Stimulated activated memory B cell treated with anti-CD40 and anti-IgM and Interleukin-4, amounts not matched to agents 10 μg/mL and 1 μg/mL and 100 μg/mL, for 72 hours (primary cell): ENCODE measurements at regions not wholly inside any gene's neighbourhood (a gene's known extent, or its start where the extent isn't known, plus 50 kb on each side); places are given as distances from the start of the nearest gene placed in this dataset.

Experiments
- ATAC-seq: fragments of 150-1000 bp; cut with Tn5 transposase; 2 replicates; pipeline ENCODE4 v1.10.0; 2021
- H3K27ac Mint-ChIP-seq: one replicate; pipeline ENCODE4 v1.8.0; 2022; ENCODE audit warnings: mild to moderate bottlenecking, mixed read lengths
- H3K27me3 Mint-ChIP-seq: one replicate; pipeline ENCODE4 v1.8.0; 2022; ENCODE audit warnings: mixed read lengths
- H3K36me3 Mint-ChIP-seq: one replicate; pipeline ENCODE4 v1.8.0; 2022; ENCODE audit warnings: mixed read lengths
- H3K4me1 Mint-ChIP-seq: one replicate; pipeline ENCODE4 v1.8.0; 2022; ENCODE audit warnings: mixed read lengths
- H3K4me3 Mint-ChIP-seq: one replicate; pipeline ENCODE4 v1.8.0; 2022; ENCODE audit warnings: mild to moderate bottlenecking, moderate library complexity, mixed read lengths
- H3K9me3 Mint-ChIP-seq: one replicate; pipeline ENCODE4 v1.8.0; 2022; ENCODE audit warnings: mixed read lengths

DNA sequence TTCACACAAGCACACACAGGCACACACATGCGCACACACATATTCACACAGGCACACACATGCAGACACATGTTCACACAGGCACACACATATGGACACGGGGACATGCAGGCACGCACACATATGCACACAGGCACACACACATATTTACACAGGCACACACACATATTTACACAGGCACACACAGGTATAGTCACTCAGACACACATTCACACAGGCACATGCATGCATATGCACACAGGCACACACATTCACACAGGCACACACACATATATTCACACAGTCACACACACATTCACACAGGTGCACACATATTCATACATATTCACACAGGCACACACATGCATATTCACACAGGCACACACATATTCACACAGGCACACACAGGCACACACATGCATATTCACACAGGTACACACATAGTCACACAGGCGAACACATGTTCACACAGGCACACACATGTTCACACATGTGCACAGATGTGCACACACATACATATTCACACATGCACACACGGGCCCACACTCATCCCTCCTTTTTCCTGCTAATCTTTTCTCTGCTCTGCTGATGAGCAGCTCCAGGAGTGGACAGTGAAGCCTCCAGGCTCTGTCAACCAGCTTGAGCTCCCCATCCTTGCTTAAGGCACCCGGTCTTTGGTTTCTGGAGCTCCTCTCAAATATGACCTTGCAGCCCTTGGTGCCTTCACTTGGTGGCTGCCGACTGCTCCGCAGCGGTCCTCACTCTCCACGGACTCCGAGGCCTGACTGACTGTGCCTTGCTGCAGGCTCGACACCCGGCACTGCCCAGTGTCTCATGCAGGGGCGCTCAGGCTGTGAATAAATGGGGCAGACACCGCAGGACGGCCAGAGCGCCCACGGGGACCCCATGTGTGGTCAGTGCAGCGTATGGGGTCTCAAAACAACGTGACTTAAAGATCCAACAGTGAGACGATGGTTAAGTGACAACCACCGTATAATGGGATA lies 581.2 kb upstream of the MGMT start:
- peaks cover 12% of the 10 kb centered on the region for H3K9me3 Mint-ChIP-seq
- no peak overlapping the region for H3K4me3 Mint-ChIP-seq
- H3K4me1 Mint-ChIP-seq = no peaks in the 10 kb centered on the region
- no peak overlapping the region for H3K27ac Mint-ChIP-seq
- no peaks in the 10 kb centered on the region for H3K27me3 Mint-ChIP-seq
- no peak for ATAC-seq
- no peaks in the 10 kb centered on the region for H3K36me3 Mint-ChIP-seq

DNA sequence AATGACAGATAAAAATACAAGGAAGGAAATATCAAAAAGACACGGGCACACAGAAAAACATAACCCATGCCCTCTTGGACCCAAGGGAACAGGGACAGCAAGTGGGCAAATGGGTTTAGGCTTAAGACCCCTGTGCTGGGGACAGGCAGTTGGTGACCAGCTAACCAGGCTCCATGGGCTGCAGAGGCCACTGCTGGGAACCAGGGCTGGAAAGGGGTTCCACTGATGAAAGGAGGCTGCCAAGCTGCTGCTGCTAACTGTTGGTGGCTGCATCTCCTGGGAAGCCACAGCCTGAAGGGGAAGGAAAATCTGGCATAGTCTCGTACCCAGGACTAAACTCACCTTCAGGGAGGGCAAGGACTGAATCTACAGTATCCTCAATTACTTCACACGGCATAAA lies 579.2 kb upstream of the MGMT start:
- Mint-ChIP-seq H3K27me3 (no peaks in the 10 kb centered on the region), H3K36me3 (no peaks in the 10 kb centered on the region), H3K4me1 (no peaks in the 10 kb centered on the region)

DNA sequence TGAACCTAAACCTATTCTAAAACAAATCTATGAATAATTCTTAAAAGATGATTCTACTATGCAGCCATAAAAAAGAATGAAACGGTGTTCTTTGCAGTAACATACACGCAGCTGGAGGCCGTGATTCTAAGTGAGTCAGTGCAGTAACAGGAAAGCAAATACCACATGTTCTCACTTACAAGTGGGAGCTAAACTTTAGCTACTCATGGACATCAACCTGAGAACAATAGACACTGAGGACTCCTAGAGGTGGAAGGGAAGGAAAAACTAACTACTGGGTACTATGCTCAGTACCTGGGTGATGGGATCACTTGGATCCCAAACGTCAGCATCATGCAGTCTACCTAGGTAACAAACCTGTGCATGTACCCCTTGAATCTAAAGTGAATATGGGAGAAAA lies 575.0 kb upstream of the MGMT start:
- Mint-ChIP-seq H3K36me3 (no peaks in the 10 kb centered on the region), H3K4me1 (no peaks in the 10 kb centered on the region)
- no peak for ATAC-seq

More for the DNA sequence above, 579.2 kb upstream of the MGMT start:
- no peak overlapping the region for H3K4me3 Mint-ChIP-seq
- H3K9me3 Mint-ChIP-seq = peaks cover 10% of the 10 kb centered on the region
- no peak for ATAC-seq
- H3K27ac Mint-ChIP-seq = no peak overlapping the region

DNA sequence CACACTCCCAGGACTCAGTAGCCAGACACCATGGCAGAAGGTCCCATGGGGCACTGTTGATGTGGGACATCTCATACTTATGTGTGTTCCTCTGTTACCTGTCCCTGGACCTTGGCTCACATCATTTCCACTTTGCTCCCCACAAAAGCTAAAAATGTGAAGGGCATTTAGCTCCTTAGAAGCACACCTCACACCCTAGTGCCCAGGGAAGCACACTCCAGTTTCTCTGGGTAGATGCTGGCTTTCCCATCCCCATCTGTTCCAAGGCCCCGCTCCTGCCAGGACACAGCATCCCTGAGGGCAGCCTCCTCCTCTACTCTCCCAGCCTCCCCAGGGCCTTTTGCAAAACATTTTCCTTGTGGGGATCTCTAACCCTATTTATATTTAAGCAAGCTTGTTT lies 572.4 kb upstream of the MGMT start:
- Mint-ChIP-seq H3K36me3 (no peaks in the 10 kb centered on the region), H3K9me3 (peaks cover 2% of the 10 kb centered on the region), H3K4me3 (no peak overlapping the region), H3K27me3 (no peaks in the 10 kb centered on the region), H3K4me1 (no peaks in the 10 kb centered on the region), H3K27ac (no peak overlapping the region)
- ATAC-seq = no peak

More for the DNA sequence above, 575.0 kb upstream of the MGMT start:
- Mint-ChIP-seq H3K27me3 (no peaks in the 10 kb centered on the region), H3K27ac (no peak overlapping the region), H3K9me3 (peaks cover 11% of the 10 kb centered on the region), H3K4me3 (no peak overlapping the region)

DNA sequence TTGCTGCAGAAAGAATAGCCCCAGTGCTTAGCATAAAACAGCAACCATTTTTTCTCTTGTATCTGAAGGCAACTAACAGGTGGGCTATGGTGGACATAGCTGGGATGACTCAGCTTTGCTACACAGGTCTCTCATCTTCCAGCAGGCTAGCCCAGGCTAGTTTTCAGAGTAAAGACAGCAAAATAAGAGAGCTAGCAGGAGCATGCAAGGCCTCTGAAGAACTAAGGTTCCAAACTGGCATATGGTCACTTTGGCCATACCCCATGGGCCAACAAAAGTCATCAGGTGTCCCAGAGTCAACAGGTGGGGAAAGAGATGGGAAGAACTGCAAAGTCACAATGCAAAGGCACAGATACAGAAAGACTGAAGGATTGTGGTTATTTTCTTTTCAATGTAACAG lies 571.6 kb upstream of the MGMT start:
- Mint-ChIP-seq H3K27ac (no peak overlapping the region), H3K4me1 (no peaks in the 10 kb centered on the region), H3K4me3 (no peak overlapping the region), H3K9me3 (peaks cover 2% of the 10 kb centered on the region), H3K36me3 (no peaks in the 10 kb centered on the region), H3K27me3 (no peaks in the 10 kb centered on the region)
- ATAC-seq = no peak

DNA sequence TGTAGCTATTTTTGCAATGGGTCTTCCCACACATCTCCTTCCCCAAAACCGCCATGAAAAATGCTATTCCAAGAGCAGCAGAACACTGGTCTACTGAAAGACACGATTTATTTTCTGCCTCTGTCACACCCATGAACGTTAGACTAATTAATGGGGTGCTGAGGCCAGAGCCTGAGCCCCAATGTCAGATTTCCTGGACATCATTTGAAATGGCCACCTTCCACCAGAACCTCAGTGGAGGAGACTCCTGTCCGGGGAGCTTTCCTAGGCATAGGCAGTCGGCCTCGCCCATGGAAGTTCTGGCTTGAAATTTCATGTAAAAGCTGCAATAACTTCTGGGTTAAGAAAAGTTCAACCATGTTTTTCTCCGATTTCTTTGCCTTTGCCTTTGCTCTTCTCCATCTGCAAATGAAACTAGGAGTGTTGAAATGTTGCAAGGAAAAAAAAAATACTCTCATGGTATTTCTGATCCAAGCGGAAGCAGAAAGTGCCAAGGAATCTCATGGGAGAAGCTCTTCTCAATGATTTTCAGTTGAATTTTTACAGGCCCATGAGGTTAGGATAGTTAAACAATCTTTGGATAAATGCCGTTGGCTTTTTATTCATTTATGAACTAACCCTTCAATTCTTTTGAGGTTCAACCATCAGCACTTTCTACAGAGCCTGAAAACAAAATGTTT lies 570.8 kb upstream of the MGMT start:
- Mint-ChIP-seq H3K27ac (no peak overlapping the region), H3K27me3 (no peaks in the 10 kb centered on the region), H3K36me3 (no peaks in the 10 kb centered on the region), H3K9me3 (peaks cover 2% of the 10 kb centered on the region), H3K4me1 (no peaks in the 10 kb centered on the region), H3K4me3 (no peak overlapping the region)
- no peak for ATAC-seq

DNA sequence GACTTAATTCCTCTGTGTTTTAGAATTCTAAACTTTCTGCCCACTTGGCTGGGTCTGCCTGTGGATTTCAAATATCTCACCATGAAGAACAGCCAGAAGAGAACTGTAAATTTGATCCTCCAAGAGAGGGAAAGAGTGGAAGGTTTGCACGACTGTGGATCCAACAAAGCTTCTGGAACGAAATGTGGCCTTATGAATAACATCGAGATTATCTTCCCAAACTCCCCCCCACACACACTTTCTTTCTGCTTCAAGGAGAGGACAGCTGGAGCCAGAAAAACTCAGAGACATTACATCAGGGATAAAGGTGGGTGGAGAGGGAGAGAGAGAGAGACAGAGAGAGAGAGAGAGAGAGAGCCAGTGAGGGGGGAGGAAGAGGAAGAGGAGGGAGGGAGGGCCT lies 570.1 kb upstream of the MGMT start:
- no peaks in the 10 kb centered on the region for H3K36me3 Mint-ChIP-seq
- H3K27ac Mint-ChIP-seq = no peak overlapping the region
- H3K4me1 Mint-ChIP-seq = no peaks in the 10 kb centered on the region
- no peak overlapping the region for H3K4me3 Mint-ChIP-seq
- ATAC-seq = no peak
- H3K9me3 Mint-ChIP-seq = peaks cover 2% of the 10 kb centered on the region
- no peaks in the 10 kb centered on the region for H3K27me3 Mint-ChIP-seq

DNA sequence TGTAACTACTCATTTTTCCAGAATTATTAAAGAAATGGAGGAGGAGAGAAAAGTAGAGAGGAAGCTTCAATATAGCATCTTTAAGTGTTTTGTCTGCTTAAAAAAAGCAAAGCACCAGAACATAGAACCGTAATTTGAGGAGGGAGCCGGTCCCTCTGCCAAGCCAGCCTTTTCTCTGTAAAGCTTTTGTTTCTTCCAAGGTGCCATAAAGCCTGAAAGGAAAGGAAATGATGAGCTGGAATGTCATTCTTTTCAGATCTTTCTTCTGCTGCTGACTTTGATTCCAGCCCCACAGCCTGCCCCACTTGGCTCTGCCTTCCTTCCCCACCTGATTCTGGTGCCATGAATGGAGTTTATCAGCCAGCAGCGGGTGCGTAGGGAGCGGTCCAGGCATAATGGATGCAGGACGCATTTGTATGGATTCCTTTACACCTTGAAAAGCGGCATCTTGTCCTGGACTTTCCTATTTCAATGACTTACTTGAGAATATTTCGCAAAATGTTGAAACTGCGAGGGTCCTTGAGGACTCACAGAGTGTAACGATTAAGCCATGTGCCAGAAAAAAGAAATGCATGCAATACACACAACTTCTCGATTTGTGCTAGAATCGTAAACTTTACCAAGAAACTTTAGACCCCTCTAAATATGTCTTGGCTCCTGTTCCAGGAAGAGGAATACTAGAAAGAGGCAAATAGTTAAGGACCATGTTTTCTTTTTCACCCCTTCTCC lies 569.5 kb upstream of the MGMT start:
- Mint-ChIP-seq H3K36me3 (no peaks in the 10 kb centered on the region), H3K4me3 (no peak overlapping the region), H3K27ac (no peak overlapping the region), H3K4me1 (no peaks in the 10 kb centered on the region), H3K27me3 (no peaks in the 10 kb centered on the region), H3K9me3 (peaks cover 2% of the 10 kb centered on the region)
- no peak for ATAC-seq

DNA sequence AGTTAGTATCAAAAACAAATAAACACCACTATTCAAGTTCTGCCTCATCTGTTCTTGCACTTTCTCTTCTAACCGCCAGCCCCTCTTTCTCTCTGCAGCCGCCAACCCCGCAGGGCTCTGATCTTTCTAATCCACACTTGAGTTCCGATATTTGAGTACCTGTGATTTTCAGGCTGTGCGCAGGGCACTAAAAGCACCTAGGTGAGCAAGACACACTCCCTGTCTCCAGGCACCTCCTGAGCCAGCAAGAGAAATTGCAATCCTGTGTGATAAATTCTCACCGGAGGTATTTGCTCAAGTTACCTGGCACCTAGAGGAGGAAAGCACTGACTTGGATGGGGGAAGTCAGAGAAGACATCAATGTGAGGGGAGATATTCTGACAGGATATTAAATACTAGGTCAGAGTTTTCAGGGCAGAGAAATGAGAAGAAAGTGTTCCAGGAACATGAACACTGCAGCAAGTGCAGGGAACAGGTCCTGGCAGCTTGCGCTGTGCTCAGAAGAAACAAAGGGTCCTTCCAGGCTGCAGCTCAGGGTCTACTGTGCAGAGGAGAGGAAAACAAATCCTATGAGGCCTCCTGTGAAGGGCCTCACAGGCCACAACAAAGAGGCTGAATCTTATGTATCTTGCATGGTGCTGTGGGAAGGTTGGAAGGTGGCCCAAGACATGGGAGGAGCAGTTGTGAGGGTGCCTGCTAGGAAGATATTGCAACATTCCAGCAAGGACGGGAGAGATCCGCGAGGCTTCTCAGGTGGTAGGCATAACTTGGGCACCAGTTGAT lies 568.7 kb upstream of the MGMT start:
- no peak for ATAC-seq
- Mint-ChIP-seq H3K4me1 (no peaks in the 10 kb centered on the region), H3K4me3 (no peak overlapping the region), H3K27me3 (no peaks in the 10 kb centered on the region), H3K27ac (no peak overlapping the region), H3K9me3 (peaks cover 2% of the 10 kb centered on the region), H3K36me3 (no peaks in the 10 kb centered on the region)

DNA sequence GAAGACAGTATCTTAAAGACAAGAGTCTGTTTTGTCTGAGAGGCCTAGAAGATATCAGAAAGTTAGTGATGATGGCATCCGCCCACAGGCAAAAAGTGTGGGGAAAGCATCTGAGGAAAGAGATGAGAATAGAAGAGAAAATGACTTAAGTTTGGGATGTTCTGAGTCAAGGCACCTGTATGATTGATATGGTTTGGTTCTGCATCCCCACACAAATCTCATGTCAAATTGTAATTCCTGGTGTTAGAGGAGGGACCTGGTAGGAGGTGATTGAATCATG lies 568.2 kb upstream of the MGMT start:
- Mint-ChIP-seq H3K4me3 (no peak overlapping the region), H3K27me3 (no peaks in the 10 kb centered on the region), H3K9me3 (peaks cover 2% of the 10 kb centered on the region), H3K4me1 (no peaks in the 10 kb centered on the region), H3K36me3 (no peaks in the 10 kb centered on the region), H3K27ac (no peak overlapping the region)
- ATAC-seq = no peak

DNA sequence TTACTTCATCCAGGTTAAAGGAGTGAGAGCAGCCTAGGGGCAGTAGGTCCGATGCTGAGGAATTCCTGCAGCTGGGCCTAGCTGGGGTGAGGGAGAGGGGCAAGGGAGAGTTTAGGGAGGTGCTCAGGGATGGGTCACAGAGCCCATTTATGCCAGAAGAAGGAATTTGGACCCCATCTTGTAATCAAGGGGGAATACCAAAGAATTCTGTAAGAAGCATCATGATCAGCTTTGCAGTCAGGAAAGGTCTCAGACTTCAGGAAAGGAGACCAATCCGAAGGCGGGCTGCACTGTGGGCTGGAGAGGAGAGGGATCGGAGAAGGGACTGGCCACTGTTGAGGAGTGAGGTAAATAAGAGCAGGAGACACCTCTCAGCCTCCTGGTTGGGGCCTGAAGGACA lies 566.6 kb upstream of the MGMT start:
- Mint-ChIP-seq H3K4me1 (no peaks in the 10 kb centered on the region), H3K36me3 (no peaks in the 10 kb centered on the region), H3K4me3 (no peak overlapping the region), H3K9me3 (peaks cover 2% of the 10 kb centered on the region), H3K27ac (no peak overlapping the region), H3K27me3 (no peaks in the 10 kb centered on the region)
- ATAC-seq = no peak

DNA sequence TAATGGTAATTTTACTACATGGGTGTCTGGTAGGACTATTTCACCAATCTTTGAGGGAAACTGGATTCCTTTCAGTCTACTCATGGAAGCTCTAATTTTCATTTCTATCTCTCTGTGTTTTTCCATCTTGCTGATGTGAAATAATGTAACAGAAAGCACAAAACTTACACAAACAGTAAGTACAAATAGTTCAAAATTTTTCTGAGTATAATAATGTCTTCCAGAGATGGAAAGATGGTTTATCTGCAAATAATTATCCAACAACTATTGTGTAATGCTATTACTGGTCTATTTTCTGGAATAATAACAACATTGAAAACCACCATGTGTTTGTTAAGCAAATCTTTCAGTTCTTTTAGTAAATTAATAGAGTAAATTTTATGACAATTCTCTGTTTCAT lies 565.8 kb upstream of the MGMT start:
- Mint-ChIP-seq H3K4me1 (no peaks in the 10 kb centered on the region), H3K36me3 (no peaks in the 10 kb centered on the region), H3K4me3 (no peak overlapping the region), H3K27me3 (no peaks in the 10 kb centered on the region), H3K9me3 (peaks cover 2% of the 10 kb centered on the region), H3K27ac (no peak overlapping the region)
- ATAC-seq = no peak

DNA sequence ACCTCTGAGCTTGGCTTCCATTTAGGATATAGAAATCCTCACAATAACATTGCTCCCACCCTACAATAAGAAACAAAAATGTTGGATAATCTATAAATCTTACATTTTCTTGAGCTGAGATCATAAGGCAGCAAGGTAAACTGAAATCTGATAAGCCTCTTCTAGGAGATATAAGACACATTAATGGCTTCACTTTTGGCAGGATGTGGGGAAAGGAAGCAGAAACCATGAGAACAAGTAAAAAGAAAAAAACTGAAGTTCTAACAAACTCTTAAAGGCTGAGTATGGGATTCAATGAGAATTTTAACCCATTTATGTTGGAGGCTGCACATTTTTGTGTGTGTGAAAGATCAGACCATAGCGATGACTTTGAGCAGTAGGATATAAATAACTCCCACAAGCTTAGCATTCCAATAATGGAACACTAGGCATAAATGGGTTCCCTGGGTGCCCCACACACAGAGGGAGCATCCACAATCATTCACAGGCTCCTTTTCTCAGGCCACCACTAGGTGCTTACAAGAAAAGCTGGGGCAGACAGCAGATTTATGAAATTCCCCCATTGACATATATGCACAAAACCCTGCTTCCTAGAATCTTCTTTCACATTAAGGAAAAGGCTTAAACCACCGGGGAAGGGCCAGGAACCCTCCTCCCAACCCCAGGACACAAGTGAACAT lies 564.9 kb upstream of the MGMT start:
- H3K9me3 Mint-ChIP-seq = no peaks in the 10 kb centered on the region
- no peaks in the 10 kb centered on the region for H3K4me1 Mint-ChIP-seq
- no peak for ATAC-seq
- H3K27ac Mint-ChIP-seq = no peak overlapping the region
- no peaks in the 10 kb centered on the region for H3K36me3 Mint-ChIP-seq
- no peak overlapping the region for H3K4me3 Mint-ChIP-seq
- no peaks in the 10 kb centered on the region for H3K27me3 Mint-ChIP-seq

DNA sequence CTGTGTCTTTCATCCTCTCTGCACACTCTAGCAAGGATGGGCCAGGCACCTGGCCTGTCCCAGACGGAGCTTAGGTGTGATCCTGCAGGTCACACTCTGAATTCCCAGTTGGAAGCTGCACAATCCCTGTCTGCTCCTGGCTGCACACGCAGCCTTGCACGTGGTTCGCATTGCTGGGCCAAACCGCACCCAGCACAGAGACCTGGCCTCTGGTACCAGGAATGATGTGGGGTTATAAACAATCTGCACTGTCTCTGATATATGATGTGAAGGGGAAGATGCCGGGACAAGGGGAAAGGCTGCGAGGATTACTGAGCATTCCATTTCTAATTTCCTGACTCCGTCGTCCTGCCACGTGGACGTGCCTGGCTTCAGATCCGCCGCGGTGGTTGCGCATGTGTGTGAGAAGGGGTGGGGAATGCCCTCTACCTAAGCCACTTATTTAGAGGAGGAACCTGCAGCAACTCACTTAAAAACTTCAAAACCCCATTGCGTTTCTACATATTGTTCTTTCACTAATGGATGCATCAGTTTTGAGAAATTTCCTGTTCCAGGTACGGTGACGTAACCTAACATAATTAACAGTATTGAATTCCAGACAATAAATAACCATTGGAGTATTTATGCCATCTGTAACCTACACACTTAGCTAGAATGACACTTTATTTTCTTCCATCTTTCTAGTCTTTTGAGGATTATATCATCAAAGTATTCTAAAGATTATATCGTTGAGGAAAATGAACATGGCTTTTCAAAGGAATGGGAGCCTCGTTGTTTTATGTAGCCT lies 559.7 kb upstream of the MGMT start:
- Mint-ChIP-seq H3K4me3 (no peak overlapping the region), H3K4me1 (no peaks in the 10 kb centered on the region), H3K27me3 (no peaks in the 10 kb centered on the region), H3K27ac (no peak overlapping the region), H3K9me3 (no peaks in the 10 kb centered on the region), H3K36me3 (no peaks in the 10 kb centered on the region)
- ATAC-seq = no peak
